ENCODE measurements at regions not wholly inside any gene's neighbourhood (a gene's known extent, or its start where the extent isn't known, plus 50 kb on each side); places are given as distances from the start of the nearest gene placed in this dataset.

GRCh38 chr10:36636285-36636839, 489.0 kb upstream of the ANKRD30A start:
- peaks cover 3% of the 10 kb centered on the region for H3K27me3 Mint-ChIP-seq (ENCODE audit: low read depth)
- H3K4me3 Mint-ChIP-seq = no peak overlapping the region
- no peaks in the 10 kb centered on the region for H3K4me1 Mint-ChIP-seq
- H3K36me3 Mint-ChIP-seq (ENCODE audit: low read depth) = no peaks in the 10 kb centered on the region
- DNase-seq (ENCODE audit: low read depth, low spot score) = no peak
- H3K9me3 Mint-ChIP-seq = peaks cover 5% of the 10 kb centered on the region
- H3K27ac Mint-ChIP-seq (ENCODE audit: unreplicated experiment) = no peak overlapping the region
- no peak for TF ChIP-seq CTCF (conservative IDR thresholded peaks at IDR 0.05)

GRCh38 chr10:36634916-36635315, 490.5 kb upstream of the ANKRD30A start:
- no peak for TF ChIP-seq CTCF (conservative IDR thresholded peaks at IDR 0.05)
- no peak overlapping the region for H3K4me3 Mint-ChIP-seq
- H3K36me3 Mint-ChIP-seq (ENCODE audit: low read depth) = no peaks in the 10 kb centered on the region
- H3K9me3 Mint-ChIP-seq = peaks cover 6% of the 10 kb centered on the region
- H3K4me1 Mint-ChIP-seq = no peaks in the 10 kb centered on the region
- peaks cover 3% of the 10 kb centered on the region for H3K27me3 Mint-ChIP-seq (ENCODE audit: low read depth)
- no peak for DNase-seq (ENCODE audit: low read depth, low spot score)
- no peak overlapping the region for H3K27ac Mint-ChIP-seq (ENCODE audit: unreplicated experiment)

- Mint-ChIP-seq H3K9me3 (peaks cover 6% of the 10 kb centered on the region), H3K4me3 (no peak overlapping the region), H3K27ac (ENCODE audit: unreplicated experiment) (no peak overlapping the region), H3K4me1 (peaks cover 5% of the 10 kb centered on the region), H3K27me3 (ENCODE audit: low read depth) (no peaks in the 10 kb centered on the region), H3K36me3 (ENCODE audit: low read depth) (no peaks in the 10 kb centered on the region)
- no peak for TF ChIP-seq CTCF (conservative IDR thresholded peaks at IDR 0.05)
- DNase-seq (ENCODE audit: low read depth, low spot score) = no peak
Observed at GRCh38 chr10:36630267-36630666, 495.1 kb upstream of the ANKRD30A start.

- Mint-ChIP-seq H3K36me3 (ENCODE audit: low read depth) (no peaks in the 10 kb centered on the region), H3K9me3 (peaks cover 6% of the 10 kb centered on the region), H3K4me1 (peaks cover 5% of the 10 kb centered on the region), H3K27ac (ENCODE audit: unreplicated experiment) (no peak overlapping the region), H3K4me3 (no peak overlapping the region), H3K27me3 (ENCODE audit: low read depth) (no peaks in the 10 kb centered on the region)
- TF ChIP-seq CTCF (conservative IDR thresholded peaks at IDR 0.05) = no peak
- no peak for DNase-seq (ENCODE audit: low read depth, low spot score)
Observed at GRCh38 chr10:36629476-36629875, 495.9 kb upstream of the ANKRD30A start.

GRCh38 chr10:36624551-36625100, 500.8 kb upstream of the ANKRD30A start:
- no peaks in the 10 kb centered on the region for H3K27me3 Mint-ChIP-seq (ENCODE audit: low read depth)

More at GRCh38 chr10:36624551-36625100, 500.8 kb upstream of the ANKRD30A start:
- H3K27ac Mint-ChIP-seq (ENCODE audit: unreplicated experiment) = no peak overlapping the region
- no peak overlapping the region for H3K4me3 Mint-ChIP-seq
- H3K36me3 Mint-ChIP-seq (ENCODE audit: low read depth) = no peaks in the 10 kb centered on the region
- DNase-seq (ENCODE audit: low read depth, low spot score) = no peak
- TF ChIP-seq CTCF (conservative IDR thresholded peaks at IDR 0.05) = no peak
- H3K9me3 Mint-ChIP-seq = peaks cover 7% of the 10 kb centered on the region
- peaks cover 5% of the 10 kb centered on the region for H3K4me1 Mint-ChIP-seq

Measured in neural crest cell (in vitro differentiated cells).